HG03095 (cell line): ENCODE measurements at regions not wholly inside any gene's neighbourhood (a gene's known extent, or its start where the extent isn't known, plus 50 kb on each side); places are given as distances from the start of the nearest gene placed in this dataset.
"Not testable (repeated sequence)": the region's sequence is repeated elsewhere in the genome, so short reads cannot be mapped to it uniquely, and the experiment has no call there.

Experiments used
- ATAC-seq: cut with Tn5 transposase; IDR thresholded peaks from one replicate; pipeline ENCODE4 v1.9.1; 2021; ENCODE audit warnings: moderate library complexity; ENCODE audit not compliant: unreplicated experiment

GRCh38 chr21:28221984-28222383 is 770.7 kb downstream of the LTN1 start:
- ATAC-seq = no peak

GRCh38 chr21:28220680-28221079 is 772.0 kb downstream of the LTN1 start:
- no peak for ATAC-seq

DNA sequence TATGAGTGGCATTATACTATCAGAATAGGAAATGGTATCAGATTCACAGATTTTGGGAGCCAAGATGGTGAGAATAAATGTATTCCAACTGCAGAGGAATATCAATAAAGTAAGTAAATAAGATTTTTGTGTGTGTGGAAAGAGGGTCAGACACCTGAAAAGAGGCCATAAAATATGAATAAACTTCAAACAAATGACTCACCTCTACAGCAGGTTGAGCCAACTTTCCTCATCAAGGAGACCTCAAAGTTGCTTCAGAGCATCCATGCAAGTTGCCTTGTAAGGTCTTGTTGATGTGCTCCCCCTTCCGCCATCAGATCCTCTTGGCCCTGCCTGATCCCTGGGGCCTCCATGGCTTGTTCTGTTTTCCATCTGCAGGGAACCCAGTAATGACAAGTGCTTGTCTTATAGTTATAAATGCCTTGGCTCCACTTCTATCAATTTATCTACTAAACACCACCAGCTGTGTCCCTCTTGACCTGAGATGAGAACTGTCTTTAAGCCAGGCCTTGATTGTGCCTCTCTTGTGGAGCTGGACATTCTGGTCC is 775.6 kb downstream of the LTN1 start:
- ATAC-seq = no peak

GRCh38 chr21:28215214-28215954 is 777.3 kb downstream of the LTN1 start:
- no peak for ATAC-seq

DNA sequence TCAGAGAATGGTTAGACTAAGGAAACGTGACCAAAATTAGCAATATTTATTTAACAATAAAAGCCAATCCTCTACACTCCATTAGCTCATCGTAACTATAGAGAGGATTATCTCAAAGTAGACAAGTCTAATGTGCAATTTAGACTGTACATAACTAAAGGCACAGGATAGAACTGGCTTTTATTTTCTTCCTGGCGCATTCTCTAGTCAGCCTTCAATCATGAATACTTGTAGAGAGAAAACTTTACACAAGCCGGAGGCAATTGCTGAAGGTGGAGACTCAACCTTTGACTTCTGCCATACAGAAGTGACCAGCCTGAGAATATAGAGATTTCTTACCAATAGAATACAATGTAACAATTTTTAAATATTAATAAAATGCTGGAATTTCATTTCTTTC is 777.9 kb downstream of the LTN1 start:
- ATAC-seq = no peak

- ATAC-seq = no peak
These were observed 779.4 kb downstream of the LTN1 start for GRCh38 chr21:28213261-28213660.

- ATAC-seq = no peak
These were observed 780.6 kb downstream of the LTN1 start for GRCh38 chr21:28212061-28212460.

GRCh38 chr21:28207436-28208173 is 785.1 kb downstream of the LTN1 start:
- ATAC-seq = no peak

- ATAC-seq = no peak
These were observed 792.0 kb downstream of the LTN1 start for GRCh38 chr21:28200726-28201125.

- no peak for ATAC-seq
These were observed 795.7 kb downstream of the LTN1 start for GRCh38 chr21:28196981-28197380.

DNA sequence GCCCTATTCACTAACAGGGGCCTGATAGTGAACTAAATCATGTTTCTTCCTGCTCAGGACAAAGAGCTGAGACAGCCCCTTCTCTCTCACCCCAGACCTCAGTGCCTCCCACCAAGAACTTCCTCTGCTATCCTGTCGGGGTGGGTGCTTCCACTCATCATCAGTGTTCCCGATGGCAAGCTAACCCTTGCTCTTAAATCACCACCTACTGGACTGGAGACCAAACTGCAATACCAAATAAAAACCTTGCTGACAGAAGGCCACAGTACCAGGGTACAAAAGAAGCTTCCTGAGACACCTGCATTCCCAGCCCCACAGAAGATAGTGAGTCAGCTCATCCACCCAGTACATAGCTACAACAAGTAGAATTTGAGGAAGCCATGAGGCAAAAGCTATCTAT is 799.5 kb downstream of the LTN1 start:
- no peak for ATAC-seq

GRCh38 chr21:28186604-28187003 is 806.1 kb downstream of the LTN1 start:
- no peak for ATAC-seq

DNA sequence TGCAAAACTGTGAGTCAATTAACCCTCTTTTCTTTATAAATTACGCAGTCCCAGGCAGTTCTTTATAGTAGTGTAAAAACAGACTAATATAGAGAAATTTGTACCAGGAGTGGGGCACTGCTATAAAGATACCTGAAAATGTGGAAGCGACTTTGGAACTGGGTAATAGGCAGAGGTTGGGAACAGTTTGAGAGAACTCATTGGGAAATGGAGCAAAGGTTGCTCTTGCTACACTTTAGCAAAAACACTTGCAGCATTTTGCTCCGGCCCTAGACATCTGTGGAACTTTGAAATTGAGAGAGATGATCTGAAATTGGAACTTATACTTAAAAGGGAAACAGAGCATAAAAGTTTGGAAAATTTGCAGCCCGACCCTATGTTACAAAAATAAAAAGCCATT is 810.9 kb downstream of the LTN1 start:
- ATAC-seq = no peak

DNA sequence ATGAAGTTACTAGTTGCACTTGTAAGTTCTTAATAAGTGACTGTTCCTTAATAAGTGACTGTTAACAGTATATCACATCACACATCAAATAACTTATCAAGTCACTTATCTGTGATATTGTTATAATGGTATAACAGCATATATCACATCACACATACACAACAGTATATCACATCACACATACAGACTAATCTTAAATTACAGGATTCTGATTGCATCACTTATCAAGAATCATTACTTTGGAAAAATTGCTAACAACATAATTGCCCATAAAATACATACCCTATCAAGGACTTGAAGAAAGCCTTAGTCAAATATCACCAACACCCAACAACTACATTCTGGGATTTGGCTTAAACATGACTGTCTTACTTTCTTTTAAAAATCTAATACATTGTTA is 813.5 kb downstream of the LTN1 start:
- no peak for ATAC-seq

DNA sequence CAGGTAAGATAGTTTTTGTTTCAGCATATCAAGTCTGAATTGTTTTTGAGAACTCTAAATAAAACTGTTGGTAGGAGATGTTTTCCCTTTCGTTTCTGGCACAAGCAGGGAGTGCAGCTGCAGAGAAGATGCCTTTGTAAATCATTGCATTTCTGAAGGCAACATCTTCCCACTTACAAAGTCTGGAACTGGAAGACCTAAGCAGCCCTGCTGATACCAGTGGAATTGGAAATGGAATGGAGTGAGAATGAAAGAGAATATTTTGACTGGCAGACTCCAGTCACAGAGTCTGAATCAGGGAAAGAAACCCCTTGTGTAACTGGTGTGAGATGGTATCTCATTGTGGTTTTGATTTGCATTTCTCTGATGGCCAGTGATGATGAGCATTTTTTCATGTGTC is 815.6 kb downstream of the LTN1 start:
- no peak for ATAC-seq

GRCh38 chr21:28174701-28175100 is 818.0 kb downstream of the LTN1 start:
- no peak for ATAC-seq

DNA sequence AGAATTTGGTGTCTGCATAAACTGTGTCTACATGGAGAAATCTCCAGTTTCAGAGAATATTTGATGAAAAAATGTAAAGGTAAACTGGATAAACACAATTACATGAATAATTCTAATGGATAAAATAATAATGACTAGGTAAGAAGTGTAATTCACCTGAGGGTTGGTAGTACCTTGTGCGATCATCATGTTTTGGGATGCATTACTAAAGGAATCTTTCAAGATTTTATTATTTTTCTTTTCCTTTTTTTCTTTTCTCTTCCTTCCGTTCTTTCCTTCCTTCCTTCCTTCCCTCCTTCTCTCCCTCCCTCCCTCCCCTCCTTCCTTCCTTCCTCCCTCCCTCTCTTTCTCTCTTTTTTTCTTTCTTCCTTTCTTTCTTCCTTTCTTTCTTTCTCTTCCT is 818.7 kb downstream of the LTN1 start:
- ATAC-seq = no peak

DNA sequence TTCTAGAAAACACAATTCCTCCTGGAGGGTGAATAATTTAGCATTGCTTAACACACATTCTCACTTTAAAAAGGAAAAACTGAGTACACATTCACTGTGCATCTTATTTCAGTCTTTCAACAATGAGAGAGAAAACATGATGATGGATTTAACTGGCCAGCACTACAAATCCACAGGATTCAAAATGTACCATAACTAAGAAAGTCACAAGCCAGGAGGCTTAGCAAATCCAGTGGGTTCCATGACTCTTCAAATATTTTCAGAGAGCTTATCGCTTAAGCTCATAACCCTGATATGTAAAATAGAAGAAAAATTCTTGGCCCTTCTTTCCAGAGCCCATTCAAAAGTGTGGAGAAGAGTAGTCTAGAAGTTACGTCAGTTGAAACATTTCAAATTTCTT is 820.3 kb downstream of the LTN1 start:
- ATAC-seq = no peak

GRCh38 chr21:28167366-28167765 is 825.3 kb downstream of the LTN1 start:
- no peak for ATAC-seq

- ATAC-seq = not testable (repeated sequence)
These were observed 828.2 kb downstream of the LTN1 start for GRCh38 chr21:28164519-28164918.

DNA sequence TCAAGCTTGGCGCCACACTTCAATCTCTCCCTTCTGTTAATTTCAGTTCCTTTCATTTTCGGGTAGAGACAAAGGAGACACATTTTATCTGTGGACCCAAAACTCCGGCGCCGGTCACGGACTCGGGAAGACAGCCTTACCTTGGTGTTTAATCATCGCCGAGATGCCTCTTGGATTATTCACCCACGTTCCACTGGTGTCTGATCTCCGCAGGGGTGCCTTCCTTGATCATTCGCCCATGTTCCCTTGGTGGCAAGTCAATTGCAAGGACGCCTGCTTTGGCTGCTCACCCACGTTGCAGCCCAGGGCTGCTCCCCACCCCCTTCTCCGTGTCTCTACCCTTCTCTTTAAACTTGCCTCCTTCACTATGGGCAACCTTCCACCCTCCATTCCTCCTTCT is 830.6 kb downstream of the LTN1 start:
- ATAC-seq = not testable (repeated sequence)

DNA sequence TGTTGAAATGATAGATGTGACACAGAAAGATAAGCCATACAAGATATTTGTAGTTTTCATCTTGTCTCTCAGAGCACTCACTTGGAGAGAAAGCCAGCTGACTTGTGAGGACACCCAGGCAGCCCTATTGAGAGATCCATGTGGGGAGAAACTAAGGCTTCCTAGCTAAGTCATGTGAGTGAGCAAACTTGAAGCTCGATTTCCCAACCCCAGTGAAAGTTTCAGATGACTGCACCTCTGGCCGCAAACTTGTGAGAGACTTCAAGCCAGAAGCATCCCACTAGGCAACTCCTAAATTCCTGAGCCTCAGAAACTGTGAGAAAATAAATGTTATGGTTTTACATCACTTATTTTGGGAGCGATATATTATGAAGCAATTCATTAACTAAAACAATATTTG is 832.3 kb downstream of the LTN1 start:
- no peak for ATAC-seq
